DMS53 (cell line): ENCODE measurements at regions not wholly inside any gene's neighbourhood (a gene's known extent, or its start where the extent isn't known, plus 50 kb on each side); places are given as distances from the start of the nearest gene placed in this dataset.

Source experiments
- DNase-seq: peaks from one replicate; lab custom pipeline; 2025; lab: John Stamatoyannopoulos, UW

DNA sequence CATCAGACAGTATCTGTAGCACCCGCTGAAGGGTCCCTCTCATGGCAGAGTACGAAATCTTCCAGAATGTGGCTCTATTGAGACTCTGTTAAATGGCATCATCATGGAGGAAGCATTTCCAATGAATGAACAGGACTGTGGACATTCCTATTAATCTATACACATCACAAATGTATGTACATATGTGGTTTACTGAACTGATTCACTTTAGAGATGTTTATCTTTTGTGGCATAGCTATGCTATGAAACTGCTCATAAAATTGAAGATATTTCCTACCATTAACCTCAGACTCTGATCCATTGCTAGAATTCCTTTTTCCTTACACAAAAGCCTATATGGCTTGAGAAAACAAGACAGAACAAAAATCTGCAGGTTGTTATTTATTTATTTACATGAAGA lies 259.6 kb upstream of the RRP15 start:
- no peak for DNase-seq

DNA sequence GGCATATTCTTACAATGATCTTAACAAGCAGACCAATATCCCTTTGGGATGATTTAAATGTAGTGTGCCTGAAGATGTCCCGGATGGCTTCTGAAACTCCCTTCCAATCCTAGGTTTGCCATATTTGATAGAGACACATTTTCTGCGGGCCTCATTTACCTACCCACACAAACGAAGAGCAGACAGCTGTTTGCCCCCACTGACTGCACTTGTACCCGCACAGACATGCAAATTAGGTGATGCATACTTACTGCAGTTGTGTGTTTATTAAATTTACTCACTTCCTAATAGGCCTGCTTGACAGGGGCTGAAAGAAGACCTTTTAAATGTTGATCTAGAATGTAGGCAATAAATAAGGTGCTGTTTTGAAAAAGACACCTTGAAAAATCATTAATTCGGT lies 257.9 kb upstream of the RRP15 start:
- no peak for DNase-seq

GRCh38 chr1:218030846-218031245 lies 254.2 kb upstream of the RRP15 start:
- no peak for DNase-seq

- DNase-seq, result no peak
Measured at GRCh38 chr1:218031901-218032300, 253.2 kb upstream of the RRP15 start.

DNA sequence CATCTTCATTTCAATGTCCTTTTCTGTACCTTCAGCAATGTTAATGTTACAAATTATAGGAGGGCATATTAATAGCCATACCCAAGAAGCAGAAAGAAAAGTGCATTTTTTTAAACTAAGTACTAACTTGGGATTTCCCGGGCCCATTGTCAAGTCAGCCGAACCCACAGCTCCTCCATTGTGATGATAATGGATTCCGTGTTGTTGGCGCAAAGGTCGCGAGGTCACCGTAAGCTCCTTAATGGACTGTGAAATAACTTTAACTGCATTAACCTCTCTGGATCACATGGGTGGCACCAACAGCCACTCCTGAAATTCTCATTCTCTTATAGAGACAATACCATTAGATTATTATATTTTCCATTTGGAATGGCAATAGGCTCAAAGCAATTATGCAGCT lies 250.6 kb upstream of the RRP15 start:
- DNase-seq, result no peak

DNA sequence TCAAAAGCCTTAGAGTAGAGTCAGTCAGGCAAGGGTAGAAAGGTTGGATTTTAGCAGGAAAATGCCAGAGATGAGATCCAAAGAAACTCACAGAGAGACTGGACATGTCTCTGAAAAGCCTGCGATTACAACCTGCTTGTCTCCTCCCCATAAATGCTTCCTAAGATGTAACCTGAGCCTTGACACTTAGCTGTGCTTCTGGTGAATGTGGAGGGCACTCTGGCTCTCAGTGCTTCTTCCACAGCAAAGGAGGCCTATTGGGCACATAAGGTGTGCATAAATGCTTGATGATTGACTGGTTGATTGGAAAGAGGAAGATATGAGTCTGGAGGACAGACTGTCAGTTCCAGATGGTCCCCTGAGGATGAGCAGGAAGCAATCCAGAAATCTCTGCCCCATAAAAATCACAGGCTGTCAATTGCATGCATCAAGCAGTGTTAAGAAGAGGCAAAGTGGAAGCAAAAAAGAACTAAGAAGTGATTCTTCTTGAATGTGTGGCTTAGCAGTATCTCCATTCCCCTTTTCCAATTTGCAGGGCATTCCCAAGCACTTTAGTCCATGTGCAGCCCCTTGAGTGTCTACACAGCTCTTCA lies 236.2 kb upstream of the RRP15 start:
- DNase-seq, result no peak

DNA sequence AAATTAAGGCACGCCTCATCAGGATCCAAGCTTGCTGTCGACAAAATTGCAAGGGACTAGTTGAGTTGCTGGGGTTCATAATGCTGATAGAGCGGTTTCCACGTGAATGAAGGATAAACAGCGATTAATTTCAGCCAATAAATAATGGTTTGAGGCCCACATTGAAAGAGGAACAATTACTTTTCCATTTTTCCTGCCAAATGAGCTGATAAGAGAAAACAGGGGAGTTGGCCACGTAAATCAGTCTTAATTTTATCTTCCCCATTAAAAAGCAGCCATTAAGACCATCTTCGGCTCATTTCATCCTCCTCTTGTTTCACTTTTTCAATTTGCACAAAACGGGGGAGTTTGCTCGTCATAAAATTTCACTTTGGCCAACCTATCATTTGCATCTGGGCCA lies 235.5 kb upstream of the RRP15 start:
- no peak for DNase-seq

GRCh38 chr1:218058730-218059129 lies 226.4 kb upstream of the RRP15 start:
- no peak for DNase-seq

GRCh38 chr1:218064426-218064825 lies 220.7 kb upstream of the RRP15 start:
- DNase-seq, result no peak

GRCh38 chr1:218066332-218066731 lies 218.8 kb upstream of the RRP15 start:
- no peak for DNase-seq

- DNase-seq, result no peak
Measured at GRCh38 chr1:218068241-218068640, 216.9 kb upstream of the RRP15 start.

DNA sequence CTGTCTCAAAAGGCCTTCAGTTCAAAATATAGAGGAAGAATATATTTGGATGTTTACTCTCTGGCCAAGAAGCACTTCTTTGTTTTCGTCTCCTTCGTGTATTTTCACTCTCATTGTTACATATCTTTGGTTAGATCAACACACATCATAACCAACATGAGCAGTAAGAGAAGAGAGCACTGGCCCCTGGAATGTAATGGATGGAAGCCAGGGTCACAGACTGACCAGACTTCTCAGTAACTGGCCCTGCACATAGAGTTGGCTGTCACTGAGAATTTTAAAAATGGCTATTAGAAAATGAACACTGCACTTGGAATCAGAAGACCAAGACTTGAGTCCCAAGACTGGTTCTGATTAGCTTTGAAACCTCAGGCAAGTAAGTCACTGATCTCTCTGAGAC lies 215.9 kb upstream of the RRP15 start:
- DNase-seq, result no peak

- DNase-seq, result no peak
Measured at GRCh38 chr1:218073062-218073461, 212.0 kb upstream of the RRP15 start.

DNA sequence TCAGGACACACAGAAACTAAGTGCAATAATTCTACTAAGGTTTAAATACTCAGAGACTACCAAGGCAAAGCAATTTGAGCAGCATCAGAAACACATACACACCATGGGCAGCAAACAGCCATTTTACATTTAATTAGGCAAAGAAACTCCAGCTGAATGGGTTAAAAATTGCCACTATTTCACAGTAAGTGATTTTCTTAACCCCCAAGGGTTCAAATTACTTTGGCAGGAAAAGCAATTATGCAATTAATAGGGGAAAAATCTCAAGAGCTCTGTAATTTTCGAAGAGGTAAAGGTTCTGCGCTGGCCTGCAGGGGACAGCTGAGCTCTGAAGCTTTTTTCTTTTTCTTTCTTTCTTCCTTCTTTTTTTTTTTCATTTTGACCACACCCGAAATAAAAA lies 206.2 kb upstream of the RRP15 start:
- DNase-seq, result no peak

DNA sequence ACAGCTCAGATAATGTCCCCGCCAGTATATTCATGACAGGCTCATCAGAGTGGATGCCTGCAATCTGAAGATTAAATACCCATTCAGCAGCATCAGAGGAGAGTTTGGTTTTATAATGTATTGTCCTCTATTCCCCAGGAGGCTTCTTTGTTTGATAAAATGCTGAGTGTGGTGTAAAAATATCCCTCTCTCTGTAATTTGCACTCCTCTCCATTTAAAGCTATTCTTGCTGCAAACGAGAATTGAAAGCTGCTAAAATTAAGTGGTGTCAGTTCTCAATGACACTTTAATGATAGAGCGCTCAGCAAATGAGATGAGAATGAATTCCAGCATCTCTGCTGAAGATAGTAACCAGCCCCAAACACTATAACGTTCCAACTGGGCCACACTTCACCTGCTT lies 205.7 kb upstream of the RRP15 start:
- no peak for DNase-seq

GRCh38 chr1:218079820-218080219 lies 205.3 kb upstream of the RRP15 start:
- DNase-seq, result no peak

GRCh38 chr1:218080863-218081262 lies 204.2 kb upstream of the RRP15 start:
- no peak for DNase-seq

- no peak for DNase-seq
Measured at GRCh38 chr1:218081358-218081757, 203.7 kb upstream of the RRP15 start.

- no peak for DNase-seq
Measured at GRCh38 chr1:218090459-218090858, 194.6 kb upstream of the RRP15 start.

DNA sequence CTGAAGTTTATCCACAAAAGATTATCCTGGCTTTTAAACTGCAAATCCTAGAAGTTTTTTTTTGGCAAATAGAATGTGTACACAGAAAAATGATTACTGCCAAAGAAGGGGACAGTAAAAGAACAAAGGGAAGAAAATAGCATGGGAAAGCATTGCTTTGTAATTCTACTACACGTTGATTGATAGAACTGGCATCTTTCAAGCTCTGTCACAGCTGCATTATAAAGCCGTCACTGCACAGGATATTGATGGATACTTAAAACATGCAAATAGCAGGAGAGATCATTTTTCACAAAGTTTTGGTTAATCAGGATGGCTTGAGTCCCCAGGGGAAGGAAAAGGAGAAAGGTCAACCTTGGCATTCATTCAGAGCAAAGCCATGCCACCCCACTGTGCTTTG lies 183.7 kb upstream of the RRP15 start:
- no peak for DNase-seq

- no peak for DNase-seq
Measured at GRCh38 chr1:218108034-218108433, 177.1 kb upstream of the RRP15 start.

DNA sequence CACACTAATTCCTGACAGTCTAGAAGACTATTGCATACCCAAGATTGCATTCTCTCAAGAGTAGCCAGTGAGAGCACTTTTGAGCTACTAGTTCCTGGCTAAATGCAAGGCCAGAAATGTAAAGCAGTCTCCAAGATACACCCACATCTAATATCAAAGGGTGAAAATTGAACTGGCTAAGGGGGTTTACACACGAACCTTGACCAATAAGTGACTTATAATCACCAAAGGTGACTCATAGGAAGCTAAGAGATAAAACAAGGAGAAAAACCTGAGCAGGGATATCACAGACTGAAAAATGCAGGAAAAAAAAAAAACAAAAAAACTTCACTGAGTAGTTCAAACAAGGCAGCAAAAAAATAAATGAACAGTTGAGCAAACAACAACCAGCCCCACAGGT lies 172.2 kb upstream of the RRP15 start:
- peak; percentile 38 for DNase-seq

DNA sequence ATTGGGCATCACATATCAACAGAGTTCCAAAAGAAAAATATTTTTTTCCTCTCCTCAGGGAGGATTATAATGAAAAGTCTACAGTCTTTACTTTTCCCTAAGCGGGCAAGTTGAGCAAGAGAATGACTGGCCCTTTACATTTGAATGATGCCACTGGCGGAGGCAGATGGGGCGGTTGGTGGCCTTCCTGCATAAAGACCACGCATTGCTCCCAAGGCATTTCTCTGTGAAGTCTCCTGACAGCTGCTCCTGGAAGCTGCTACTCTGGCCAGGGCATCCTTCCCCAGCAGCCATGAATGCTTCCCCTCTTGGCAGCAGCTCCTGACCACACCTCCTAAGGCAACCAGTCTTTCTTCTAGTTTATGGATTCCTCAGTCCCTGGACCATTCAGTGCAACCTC lies 161.1 kb upstream of the RRP15 start:
- DNase-seq, result no peak

- no peak for DNase-seq
Measured at GRCh38 chr1:218135371-218135770, 149.7 kb upstream of the RRP15 start.

DNA sequence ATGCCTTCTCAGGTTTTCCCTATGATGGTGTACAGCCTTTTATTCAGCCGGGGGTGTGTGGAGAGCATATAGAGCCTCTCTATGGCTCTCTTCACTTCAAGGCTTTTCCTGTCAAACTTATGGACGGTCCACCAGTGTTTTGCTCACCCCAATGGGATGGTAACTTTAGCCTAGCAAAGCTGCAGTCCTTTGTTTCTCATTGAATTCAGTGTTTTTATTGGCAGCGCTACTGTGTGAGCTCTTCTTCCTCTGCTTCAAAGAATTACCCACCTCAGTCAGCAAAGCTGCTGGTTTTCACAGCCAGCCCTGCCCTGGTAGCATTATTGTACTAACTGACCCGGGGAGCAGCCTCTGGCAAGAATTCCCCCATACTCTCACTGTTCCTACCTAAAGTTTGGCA lies 145.3 kb upstream of the RRP15 start:
- DNase-seq, result no peak
